KOPT-K1 (cell line): ENCODE measurements at regions not wholly inside any gene's neighbourhood (a gene's known extent, or its start where the extent isn't known, plus 50 kb on each side); places are given as distances from the start of the nearest gene placed in this dataset.
"Not testable (repeated sequence)": the region's sequence is repeated elsewhere in the genome, so short reads cannot be mapped to it uniquely, and the experiment has no call there.

Experiments used
- H3K27ac ChIP-seq: fragments of 200-600 bp; sonication (generic); 2 replicates; pipeline ENCODE4 v1.5.1; 2016; ENCODE audit warnings: antibody characterized with exemption, mild to moderate bottlenecking, low read depth, low read length; ENCODE audit not compliant: poor library complexity, severe bottlenecking
- H3K36me3 ChIP-seq: fragments of 200-600 bp; sonication (generic); 2 replicates; pipeline ENCODE4 v1.5.1; 2017; ENCODE audit warnings: antibody characterized with exemption, mild to moderate bottlenecking, low read length, moderate library complexity; ENCODE audit not compliant: insufficient read depth
- H3K9me3 ChIP-seq: fragments of 200-600 bp; sonication (generic); 2 replicates; pipeline ENCODE4 v1.5.1; 2017; ENCODE audit warnings: antibody characterized with exemption, low read length, mild to moderate bottlenecking; ENCODE audit not compliant: insufficient read depth, poor library complexity, severe bottlenecking

- Histone ChIP-seq H3K27ac (no peak overlapping the region), H3K9me3 (no peaks in the 10 kb centered on the region), H3K36me3 (no peaks in the 10 kb centered on the region)
Measured at GRCh38 chr10:2223548-2224320, 486.4 kb upstream of the ADARB2 start.

GRCh38 chr10:2222631-2223030 lies 485.3 kb upstream of the ADARB2 start:
- Histone ChIP-seq H3K36me3 (no peaks in the 10 kb centered on the region), H3K9me3 (no peaks in the 10 kb centered on the region), H3K27ac (no peak overlapping the region)

- Histone ChIP-seq H3K36me3 (no peaks in the 10 kb centered on the region), H3K9me3 (no peaks in the 10 kb centered on the region), H3K27ac (no peak overlapping the region)
Measured at GRCh38 chr10:2214805-2215204, 477.5 kb upstream of the ADARB2 start.

- H3K36me3 ChIP-seq: no peaks in the 10 kb centered on the region
- no peaks in the 10 kb centered on the region for H3K9me3 ChIP-seq
- H3K27ac ChIP-seq: no peak overlapping the region
Measured at GRCh38 chr10:2214092-2214491, 476.8 kb upstream of the ADARB2 start.

- Histone ChIP-seq H3K27ac (no peak overlapping the region), H3K36me3 (no peaks in the 10 kb centered on the region), H3K9me3 (no peaks in the 10 kb centered on the region)
Measured at GRCh38 chr10:2212244-2212834, 475.0 kb upstream of the ADARB2 start.

- Histone ChIP-seq H3K9me3 (no peaks in the 10 kb centered on the region), H3K27ac (no peak overlapping the region), H3K36me3 (no peaks in the 10 kb centered on the region)
Measured at GRCh38 chr10:2210088-2210487, 472.8 kb upstream of the ADARB2 start.

GRCh38 chr10:2208106-2208505 lies 470.8 kb upstream of the ADARB2 start:
- H3K9me3 ChIP-seq: no peaks in the 10 kb centered on the region
- no peak overlapping the region for H3K27ac ChIP-seq
- H3K36me3 ChIP-seq: no peaks in the 10 kb centered on the region

- Histone ChIP-seq H3K9me3 (no peaks in the 10 kb centered on the region), H3K36me3 (no peaks in the 10 kb centered on the region), H3K27ac (no peak overlapping the region)
Measured at GRCh38 chr10:2207246-2207922, 470.1 kb upstream of the ADARB2 start.

GRCh38 chr10:2205406-2205805 lies 468.1 kb upstream of the ADARB2 start:
- Histone ChIP-seq H3K36me3 (no peaks in the 10 kb centered on the region), H3K9me3 (no peaks in the 10 kb centered on the region), H3K27ac (no peak overlapping the region)

- no peaks in the 10 kb centered on the region for H3K9me3 ChIP-seq
- no peaks in the 10 kb centered on the region for H3K36me3 ChIP-seq
- H3K27ac ChIP-seq: no peak overlapping the region
Measured at GRCh38 chr10:2202401-2202800, 465.1 kb upstream of the ADARB2 start.

GRCh38 chr10:2201534-2202099 lies 464.3 kb upstream of the ADARB2 start:
- peaks cover 1% of the 10 kb centered on the region for H3K9me3 ChIP-seq
- no peaks in the 10 kb centered on the region for H3K36me3 ChIP-seq
- no peak overlapping the region for H3K27ac ChIP-seq

GRCh38 chr10:2197663-2198062 lies 460.3 kb upstream of the ADARB2 start:
- H3K36me3 ChIP-seq: no peaks in the 10 kb centered on the region
- H3K9me3 ChIP-seq: peaks cover 3% of the 10 kb centered on the region
- no peak overlapping the region for H3K27ac ChIP-seq

GRCh38 chr10:2196272-2196671 lies 458.9 kb upstream of the ADARB2 start:
- H3K9me3 ChIP-seq: peaks cover 3% of the 10 kb centered on the region
- H3K36me3 ChIP-seq: no peaks in the 10 kb centered on the region
- no peak overlapping the region for H3K27ac ChIP-seq

GRCh38 chr10:2189356-2189755 lies 452.0 kb upstream of the ADARB2 start:
- not testable (repeated sequence) for H3K27ac ChIP-seq, H3K9me3 ChIP-seq, H3K36me3 ChIP-seq

GRCh38 chr10:2188371-2188770 lies 451.0 kb upstream of the ADARB2 start:
- H3K36me3 ChIP-seq: no peaks in the 10 kb centered on the region
- H3K9me3 ChIP-seq: no peaks in the 10 kb centered on the region
- no peak overlapping the region for H3K27ac ChIP-seq
